Fibroblast of lung (primary cell): ENCODE measurements at regions not wholly inside any gene's neighbourhood (a gene's known extent, or its start where the extent isn't known, plus 50 kb on each side); places are given as distances from the start of the nearest gene placed in this dataset.

ENCODE experiments used
- DNase-seq, 2 donors: peaks; one replicate each; pipeline versions ENCODE4 v3.0.0 to v3.0.0-alpha.2; 2010; ENCODE audit warnings: low read depth in 2 of 2
- H2AFZ ChIP-seq: 2 replicates; pipeline ENCODE4 v1.5.1; 2012; ENCODE audit warnings: low read length, control low read depth, inconsistent platforms
- H3K27ac ChIP-seq: 2 replicates; pipeline ENCODE4 v1.5.1; 2011; ENCODE audit warnings: low read length, control low read depth; ENCODE audit not compliant: insufficient read depth
- H3K27me3 ChIP-seq: 2 replicates; pipeline ENCODE4 v1.5.1; 2011; ENCODE audit warnings: mild to moderate bottlenecking, low read length; ENCODE audit not compliant: control insufficient read depth, insufficient read depth
- H3K36me3 ChIP-seq: 2 replicates; pipeline ENCODE4 v1.5.1; 2011; ENCODE audit warnings: low read length; ENCODE audit not compliant: control insufficient read depth, insufficient read depth
- H3K4me1 ChIP-seq: 2 replicates; pipeline ENCODE4 v1.5.1; 2011; ENCODE audit warnings: low read length; ENCODE audit not compliant: control insufficient read depth, insufficient read depth; ENCODE audit errors: extremely low read depth
- H3K4me2 ChIP-seq: 2 replicates; pipeline ENCODE4 v1.5.1; 2011; ENCODE audit warnings: low read length, control low read depth; ENCODE audit not compliant: insufficient read depth; ENCODE audit errors: extremely low read depth
- H3K4me3 ChIP-seq, 4 experiments: fragments of 200-600 bp in 1 of 4; sonication (generic) in 1 of 4; replicated peaks in 1 of 4; 2 replicates each; pipeline ENCODE4 v1.5.1; 2011 to 2016; ENCODE audit warnings: low read length in 4 of 4, low read depth in 3 of 4, mild to moderate bottlenecking in 3 of 4, control low read depth in 2 of 4, inconsistent platforms in 1 of 4, mixed read lengths in 1 of 4; ENCODE audit not compliant: insufficient read depth in 1 of 4; ENCODE audit errors: control extremely low read depth in 1 of 4
- H3K79me2 ChIP-seq: 2 replicates; pipeline ENCODE4 v1.5.1; 2012; ENCODE audit warnings: mild to moderate bottlenecking, low read length, inconsistent platforms; ENCODE audit not compliant: control insufficient read depth, insufficient read depth
- H3K9ac ChIP-seq: 2 replicates; pipeline ENCODE4 v1.5.1; 2011; ENCODE audit warnings: mild to moderate bottlenecking, low read length, control low read depth; ENCODE audit not compliant: insufficient read depth
- H3K9me3 ChIP-seq: 2 replicates; pipeline ENCODE4 v1.5.1; 2012; ENCODE audit warnings: low read depth, low read length; ENCODE audit not compliant: control insufficient read depth, insufficient read depth
- H4K20me1 ChIP-seq: 2 replicates; pipeline ENCODE4 v1.5.1; 2011; ENCODE audit warnings: low read length; ENCODE audit not compliant: control insufficient read depth, insufficient read depth; ENCODE audit errors: extremely low read depth
- EZH2 ChIP-seq: IDR thresholded peaks from 2 replicates; pipeline ENCODE4 v1.5.1; 2012; ENCODE audit warnings: low read length, control low read depth, mild to moderate bottlenecking; ENCODE audit errors: missing control alignments
- TF ChIP-seq, protein P1 (sequence below), 2 donors: IDR thresholded peaks in 1 of 2; conservative IDR thresholded peaks in 1 of 2; 1 replicate in 1 of 2; 2 replicates in 1 of 2; pipeline ENCODE4 v1.5.1; 2011 to 2012; ENCODE audit warnings: low read length in 2 of 2, control low read depth in 1 of 2, inconsistent platforms in 1 of 2, low read depth in 1 of 2, mild to moderate bottlenecking in 1 of 2

DNA sequence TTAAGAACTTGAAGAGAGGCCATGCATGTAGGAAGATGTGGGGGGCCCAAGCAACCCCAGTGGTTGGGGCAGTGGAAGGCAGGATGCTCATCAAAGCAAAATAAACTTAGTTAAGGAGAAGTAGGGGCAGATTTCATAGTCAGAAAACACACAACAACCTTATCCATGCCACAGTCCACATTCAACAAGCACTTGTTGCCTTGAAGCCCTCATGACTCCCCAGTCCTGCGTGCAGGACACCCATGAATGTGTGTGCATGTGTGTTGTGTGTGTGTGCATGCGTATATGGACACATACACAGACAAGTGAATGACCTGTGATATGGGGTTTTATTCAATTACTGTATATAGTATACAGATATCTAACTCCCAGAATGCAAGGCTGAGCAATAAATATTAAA lies 186.9 kb downstream of the PSMG1 start:
- Histone ChIP-seq H3K4me1 (peaks cover 19% of the 10 kb centered on the region), H3K9ac (no peak overlapping the region), H3K4me2 (no peak overlapping the region), H3K27ac (no peak overlapping the region), H3K27me3 (no peaks in the 10 kb centered on the region), H3K79me2 (no peaks in the 10 kb centered on the region), H3K9me3 (no peaks in the 10 kb centered on the region), H2AFZ (no peak overlapping the region), H3K4me3 (no peak overlapping the region), H4K20me1 (no peaks in the 10 kb centered on the region), H3K36me3 (no peaks in the 10 kb centered on the region)
- no peak for DNase-seq
- TF ChIP-seq, protein P1, sequence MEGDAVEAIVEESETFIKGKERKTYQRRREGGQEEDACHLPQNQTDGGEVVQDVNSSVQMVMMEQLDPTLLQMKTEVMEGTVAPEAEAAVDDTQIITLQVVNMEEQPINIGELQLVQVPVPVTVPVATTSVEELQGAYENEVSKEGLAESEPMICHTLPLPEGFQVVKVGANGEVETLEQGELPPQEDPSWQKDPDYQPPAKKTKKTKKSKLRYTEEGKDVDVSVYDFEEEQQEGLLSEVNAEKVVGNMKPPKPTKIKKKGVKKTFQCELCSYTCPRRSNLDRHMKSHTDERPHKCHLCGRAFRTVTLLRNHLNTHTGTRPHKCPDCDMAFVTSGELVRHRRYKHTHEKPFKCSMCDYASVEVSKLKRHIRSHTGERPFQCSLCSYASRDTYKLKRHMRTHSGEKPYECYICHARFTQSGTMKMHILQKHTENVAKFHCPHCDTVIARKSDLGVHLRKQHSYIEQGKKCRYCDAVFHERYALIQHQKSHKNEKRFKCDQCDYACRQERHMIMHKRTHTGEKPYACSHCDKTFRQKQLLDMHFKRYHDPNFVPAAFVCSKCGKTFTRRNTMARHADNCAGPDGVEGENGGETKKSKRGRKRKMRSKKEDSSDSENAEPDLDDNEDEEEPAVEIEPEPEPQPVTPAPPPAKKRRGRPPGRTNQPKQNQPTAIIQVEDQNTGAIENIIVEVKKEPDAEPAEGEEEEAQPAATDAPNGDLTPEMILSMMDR (conservative IDR thresholded peaks at IDR 0.05 in 1 of 2, IDR thresholded peaks at IDR 0.05 in 1 of 2; ENCODE audit: low read depth in 1 of 2, low read length in 2 of 2), result no peak
- TF ChIP-seq EZH2, result no peak

DNA sequence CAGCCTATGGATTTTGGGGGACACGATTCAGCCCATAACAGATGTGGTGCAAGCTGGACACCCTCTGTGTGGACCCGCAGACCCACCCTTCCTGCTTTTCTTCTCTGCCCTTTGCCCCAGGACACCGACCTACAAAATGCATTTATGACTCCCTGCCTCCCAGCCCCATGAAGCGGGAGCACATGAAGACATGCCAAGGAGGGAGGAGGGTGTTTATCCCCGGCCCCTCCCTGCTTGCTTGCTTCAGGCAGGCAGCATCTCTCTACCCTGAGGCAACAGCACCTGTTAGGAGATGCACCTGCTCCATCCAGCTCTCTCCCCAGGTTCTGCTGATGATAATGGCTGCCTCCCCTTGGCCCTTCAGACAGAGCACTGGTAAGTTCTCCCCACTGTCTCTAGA lies 187.5 kb downstream of the PSMG1 start:
- Histone ChIP-seq H3K4me3 (no peak overlapping the region), H4K20me1 (no peaks in the 10 kb centered on the region), H3K36me3 (no peaks in the 10 kb centered on the region), H3K9ac (no peak overlapping the region), H3K27ac (no peak overlapping the region), H2AFZ (no peak overlapping the region), H3K9me3 (no peaks in the 10 kb centered on the region), H3K79me2 (no peaks in the 10 kb centered on the region), H3K27me3 (no peaks in the 10 kb centered on the region), H3K4me2 (no peak overlapping the region), H3K4me1 (peaks cover 19% of the 10 kb centered on the region)
- TF ChIP-seq EZH2, result no peak
- TF ChIP-seq, protein P1 (conservative IDR thresholded peaks at IDR 0.05 in 1 of 2, IDR thresholded peaks at IDR 0.05 in 1 of 2; ENCODE audit: low read depth in 1 of 2, low read length in 2 of 2), result no peak
- no peak for DNase-seq

DNA sequence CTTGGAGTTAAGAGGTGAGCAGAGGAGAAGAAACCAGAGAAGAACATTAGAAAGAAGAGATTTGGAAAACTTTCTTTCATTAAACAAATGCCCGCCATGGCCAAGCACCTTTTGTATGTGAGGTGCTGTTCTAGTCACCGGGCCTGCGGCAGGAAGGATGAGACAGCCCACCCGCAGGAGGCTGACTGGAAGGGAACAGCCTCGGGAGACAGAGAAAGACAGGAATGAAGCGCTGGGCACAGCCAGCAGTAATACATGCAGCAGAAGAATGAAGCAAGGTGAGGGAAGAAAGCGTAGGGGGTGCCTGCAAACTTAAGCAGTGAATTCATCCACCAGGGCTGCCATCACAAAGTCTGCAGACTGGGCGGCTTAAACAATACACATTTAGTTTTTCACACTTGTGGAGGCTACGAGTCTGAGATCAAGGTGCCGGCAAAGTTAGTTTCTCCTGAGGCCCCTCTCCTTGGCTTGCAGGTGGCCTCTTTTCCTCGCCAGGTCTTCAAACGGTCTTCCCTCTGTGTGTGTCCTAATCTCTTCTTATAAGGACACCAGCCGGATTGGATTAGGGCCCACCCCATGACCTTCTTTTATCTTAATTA lies 188.1 kb downstream of the PSMG1 start:
- no peak overlapping the region for H3K4me3 ChIP-seq
- H3K79me2 ChIP-seq, result no peaks in the 10 kb centered on the region
- no peak overlapping the region for H3K4me2 ChIP-seq
- H3K36me3 ChIP-seq, result no peaks in the 10 kb centered on the region
- no peak overlapping the region for H3K9ac ChIP-seq
- H4K20me1 ChIP-seq, result no peaks in the 10 kb centered on the region
- no peak for DNase-seq
- H3K27ac ChIP-seq, result no peak overlapping the region
- H2AFZ ChIP-seq, result no peak overlapping the region
- TF ChIP-seq, protein P1 (conservative IDR thresholded peaks at IDR 0.05 in 1 of 2, IDR thresholded peaks at IDR 0.05 in 1 of 2; ENCODE audit: low read depth in 1 of 2, low read length in 2 of 2), result no peak
- no peak for TF ChIP-seq EZH2
- H3K27me3 ChIP-seq, result no peaks in the 10 kb centered on the region
- peaks cover 21% of the 10 kb centered on the region for H3K4me1 ChIP-seq
- no peaks in the 10 kb centered on the region for H3K9me3 ChIP-seq
